NCI-H2196 (cell line): ENCODE measurements at regions not wholly inside any gene's neighbourhood (a gene's known extent, or its start where the extent isn't known, plus 50 kb on each side); places are given as distances from the start of the nearest gene placed in this dataset.
A peak's percentile ranks its signal among the peaks of the same experiment; 100 is the strongest.

Experiments
- DNase-seq: peaks from one replicate; lab custom pipeline; 2025; ENCODE audit not compliant: unreplicated experiment; lab: John Stamatoyannopoulos, UW

DNA sequence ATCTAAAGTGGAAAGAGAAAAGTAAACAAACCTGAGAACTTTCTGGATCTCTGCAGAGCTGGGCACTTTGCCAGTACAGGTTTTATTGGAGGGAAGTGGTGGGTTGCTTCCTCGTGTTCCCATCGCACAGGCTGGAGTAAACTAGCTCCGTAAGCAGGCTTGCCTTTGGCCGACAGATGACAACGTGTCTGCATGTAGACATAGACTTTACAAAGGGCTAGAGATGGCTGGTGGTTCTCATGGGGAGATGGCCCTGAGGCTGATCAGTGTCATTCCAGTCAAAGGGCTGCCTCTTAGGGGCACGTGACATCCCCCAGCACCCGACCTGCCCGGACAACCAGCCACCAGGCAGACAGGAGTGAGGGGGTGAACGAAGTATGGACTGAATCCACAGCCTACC lies 98.8 kb downstream of the YTHDF1 start:
- DNase-seq: peak; percentile 22

DNA sequence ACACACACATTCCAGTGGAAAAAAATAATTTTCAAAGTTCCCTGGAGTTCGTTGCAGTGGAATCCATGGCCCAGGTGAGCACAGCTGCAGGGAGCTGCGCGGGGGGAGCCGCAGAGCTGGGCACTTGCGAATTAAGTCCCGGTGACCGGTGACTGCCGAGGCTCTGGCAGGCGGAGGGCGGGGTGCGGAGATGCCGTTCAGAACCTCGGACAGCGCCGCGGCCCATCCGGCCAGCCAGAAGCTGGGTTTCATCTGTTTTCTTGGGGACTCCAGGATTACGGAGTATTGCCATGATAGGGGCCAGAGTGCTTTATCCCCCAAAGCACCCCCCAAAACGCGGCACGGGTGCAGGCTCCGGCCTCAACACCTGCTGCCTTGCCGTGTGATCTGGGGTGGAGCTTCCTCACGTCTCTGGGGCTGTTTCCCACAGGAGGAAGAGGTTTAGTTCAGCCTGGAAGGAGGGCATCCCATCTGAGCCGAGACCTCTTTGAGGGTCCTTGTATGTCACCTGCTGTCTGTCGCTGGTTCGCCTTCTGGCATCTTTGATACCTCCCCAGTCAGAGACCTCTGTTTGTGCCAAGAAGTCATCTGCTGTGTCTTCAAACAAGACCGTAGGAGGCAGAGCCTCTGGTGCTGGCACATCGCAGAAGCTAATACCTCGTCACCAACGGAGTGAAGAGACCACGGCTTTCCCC lies 99.4 kb downstream of the YTHDF1 start:
- DNase-seq: no peak

DNA sequence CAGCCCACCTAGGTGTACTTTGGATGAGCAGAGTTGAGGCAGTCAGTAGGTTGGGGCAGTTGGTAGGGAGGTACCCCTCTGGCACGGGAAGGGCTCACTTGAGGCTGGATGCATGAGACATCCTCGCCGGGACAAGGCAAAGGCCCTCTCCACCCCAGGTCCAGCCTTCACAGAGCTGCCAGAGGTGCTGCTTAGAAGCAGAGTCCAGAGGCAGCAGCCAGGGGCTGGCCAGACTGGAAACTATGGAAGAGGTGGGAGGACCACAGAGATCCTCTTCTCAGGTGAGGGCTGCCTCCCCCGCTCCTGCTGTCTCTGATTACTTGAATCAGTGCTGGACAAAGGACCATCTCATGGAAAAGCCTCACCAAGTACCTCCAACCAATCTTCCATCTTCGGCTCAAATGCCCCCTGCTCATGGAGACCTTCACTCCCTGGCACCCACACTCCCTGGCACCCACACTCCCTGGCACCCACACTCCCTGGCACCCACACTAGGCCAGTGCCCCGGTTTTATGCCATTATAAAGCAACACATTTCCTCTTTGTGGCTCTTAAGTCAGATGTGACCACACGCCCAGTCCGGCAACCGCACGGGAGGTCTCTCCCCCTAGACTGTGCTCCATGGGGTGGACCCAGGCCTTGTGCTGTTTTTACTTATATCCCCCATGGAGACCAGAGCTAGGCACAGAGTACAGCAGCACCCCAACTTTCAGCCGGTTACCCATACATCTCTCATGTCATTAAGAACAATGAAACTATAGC lies 100.1 kb downstream of the YTHDF1 start:
- DNase-seq: no peak

DNA sequence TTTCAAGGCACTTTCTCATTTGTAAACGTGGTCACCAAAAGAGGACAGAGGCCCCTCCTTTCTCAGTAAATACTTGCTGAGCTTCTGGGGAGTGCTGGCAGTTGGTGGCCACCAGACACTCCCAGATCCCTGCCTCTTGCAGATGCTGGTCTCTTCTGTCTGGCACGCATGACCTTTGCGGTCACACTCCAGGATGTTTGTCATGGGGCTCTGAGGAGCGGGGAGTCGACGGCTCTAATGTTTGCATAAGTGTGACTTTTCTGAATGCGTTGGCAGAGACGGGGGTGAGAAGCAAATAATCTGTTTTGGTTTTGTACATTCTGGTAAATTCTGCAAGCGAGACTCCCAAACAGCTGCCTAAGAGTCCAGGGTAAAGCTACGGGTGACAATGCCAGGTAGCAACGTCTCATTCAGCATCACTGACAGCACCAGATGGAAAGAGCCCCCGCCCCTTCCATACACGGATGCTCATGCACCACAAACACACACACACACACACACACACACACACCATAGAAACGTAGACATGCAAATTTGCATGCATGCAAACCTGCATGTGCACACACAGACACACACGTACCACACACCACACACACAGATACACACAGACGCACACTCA lies 101.1 kb downstream of the YTHDF1 start:
- peak; percentile 27 for DNase-seq

DNA sequence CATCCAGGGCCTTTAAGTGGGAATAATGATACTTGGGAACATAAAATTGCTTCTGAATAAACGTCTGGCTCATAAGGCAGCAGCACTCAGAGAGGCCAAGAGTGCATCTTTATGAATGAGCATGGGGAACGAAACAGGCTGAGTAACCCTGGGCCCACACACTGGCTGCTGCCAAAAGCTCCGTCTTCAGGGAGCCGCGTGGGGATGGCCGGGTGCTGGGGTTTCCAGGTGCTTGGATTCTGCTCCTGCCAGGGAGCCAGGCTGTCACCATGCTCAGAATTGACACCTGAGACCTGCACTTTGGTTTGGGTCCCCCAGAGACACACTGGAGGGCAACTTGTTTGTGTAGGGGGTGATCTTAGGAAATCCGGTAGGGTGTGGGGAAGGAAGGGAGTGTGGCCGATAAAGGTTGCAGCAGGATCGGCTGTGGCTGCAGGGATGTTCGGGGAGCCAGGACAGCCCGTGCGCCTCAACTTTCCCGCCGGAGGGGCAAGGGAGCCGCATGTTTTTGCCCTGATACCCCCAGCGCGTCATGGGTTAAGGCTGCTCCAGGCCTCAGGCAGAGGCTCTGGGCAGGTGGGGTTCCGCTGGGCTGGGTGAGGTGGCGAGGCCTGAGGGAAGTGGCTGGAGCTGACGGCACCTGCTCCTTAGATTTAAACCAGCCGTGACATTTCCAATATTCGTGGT lies 101.8 kb downstream of the YTHDF1 start:
- no peak for DNase-seq

DNA sequence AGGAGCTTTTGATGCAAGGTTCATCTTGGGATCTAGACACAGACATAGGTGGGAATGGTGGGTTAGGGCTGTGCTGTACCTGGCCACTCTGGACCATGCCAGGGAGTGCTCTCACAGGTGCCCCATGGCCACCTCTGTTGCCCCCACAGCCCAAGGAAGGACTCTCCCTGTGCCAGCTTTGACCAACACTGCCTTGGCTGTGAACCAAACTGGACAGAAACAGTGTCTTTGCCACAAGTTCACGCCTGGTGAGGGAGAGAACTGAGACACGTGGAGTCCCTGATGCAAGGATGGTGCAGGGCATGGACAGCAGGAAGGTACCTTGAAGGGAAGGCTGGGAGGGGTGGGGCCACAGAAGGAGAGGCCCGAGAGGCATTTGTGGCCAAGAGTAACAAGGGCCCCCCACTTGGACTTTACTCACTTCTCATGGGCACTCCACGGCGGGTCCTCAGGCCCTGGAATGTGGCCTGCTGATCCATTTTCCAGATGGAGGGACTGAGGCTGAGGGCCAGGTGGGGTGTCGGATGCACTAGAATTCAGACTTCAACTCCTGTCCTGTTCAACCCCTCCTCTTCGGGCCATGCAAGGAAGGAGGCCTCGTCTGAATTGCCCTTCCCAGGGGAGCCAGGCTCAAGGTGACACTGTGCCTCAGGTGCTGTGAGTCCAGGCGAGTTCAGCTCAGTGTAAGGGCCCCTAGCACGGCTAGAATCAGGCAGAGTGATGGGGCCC lies 103.3 kb downstream of the YTHDF1 start:
- no peak for DNase-seq

DNA sequence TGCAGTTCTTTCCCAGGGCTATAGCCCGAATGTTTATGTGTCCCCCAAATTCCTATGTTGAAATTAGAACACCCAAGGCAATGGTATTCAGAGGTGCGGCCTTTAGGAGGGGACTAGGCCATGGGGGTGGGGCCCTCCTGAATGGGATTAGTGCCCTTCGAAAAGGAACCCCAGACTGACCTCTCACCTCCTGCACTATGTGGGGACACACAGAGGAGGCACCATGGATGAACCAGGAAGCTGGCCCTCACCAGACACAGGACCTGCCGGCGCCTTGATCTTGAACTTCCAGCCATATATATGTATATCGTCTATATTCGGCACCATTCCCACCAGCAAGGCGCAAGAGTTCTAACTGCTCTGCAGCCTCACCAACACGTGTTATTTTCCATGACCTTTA lies 101.5 kb upstream of the BHLHE23 start:
- no peak for DNase-seq

DNA sequence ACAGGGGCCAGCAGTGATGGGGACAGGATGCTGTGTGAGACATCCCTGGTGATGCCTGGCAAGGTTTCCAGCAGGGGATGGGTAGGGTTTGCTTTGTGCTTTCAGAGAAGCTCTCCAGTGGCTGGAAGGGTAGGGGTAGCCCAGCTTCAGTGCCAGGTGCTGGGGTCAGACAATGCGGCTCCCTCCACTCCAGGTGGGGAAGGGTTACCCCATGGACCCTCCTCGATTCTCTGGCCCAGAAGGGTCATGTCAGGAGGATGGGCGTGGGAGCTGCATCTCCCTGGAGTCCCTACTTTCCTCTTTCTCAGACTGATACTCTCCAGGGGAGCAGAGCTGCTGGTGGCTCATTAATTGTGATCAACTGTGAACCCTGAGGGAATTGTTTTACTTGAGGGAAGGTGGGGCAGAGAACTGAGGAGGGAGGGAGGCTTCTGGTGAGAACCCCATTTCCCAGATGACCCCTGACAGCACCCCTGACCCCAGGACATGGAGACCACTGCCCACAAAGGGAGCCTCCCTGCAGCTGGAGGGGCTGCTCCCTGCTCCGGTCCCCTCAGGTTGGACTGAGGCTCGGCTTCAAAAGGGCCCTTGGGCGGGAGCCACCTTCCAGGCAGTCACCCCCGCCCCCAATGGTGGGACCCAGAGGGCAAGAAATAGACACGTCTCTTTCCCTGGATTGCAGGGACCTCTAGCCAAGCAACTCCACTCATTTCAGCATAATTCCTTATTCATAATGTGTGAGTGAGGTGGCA lies 100.9 kb upstream of the BHLHE23 start:
- DNase-seq: no peak

DNA sequence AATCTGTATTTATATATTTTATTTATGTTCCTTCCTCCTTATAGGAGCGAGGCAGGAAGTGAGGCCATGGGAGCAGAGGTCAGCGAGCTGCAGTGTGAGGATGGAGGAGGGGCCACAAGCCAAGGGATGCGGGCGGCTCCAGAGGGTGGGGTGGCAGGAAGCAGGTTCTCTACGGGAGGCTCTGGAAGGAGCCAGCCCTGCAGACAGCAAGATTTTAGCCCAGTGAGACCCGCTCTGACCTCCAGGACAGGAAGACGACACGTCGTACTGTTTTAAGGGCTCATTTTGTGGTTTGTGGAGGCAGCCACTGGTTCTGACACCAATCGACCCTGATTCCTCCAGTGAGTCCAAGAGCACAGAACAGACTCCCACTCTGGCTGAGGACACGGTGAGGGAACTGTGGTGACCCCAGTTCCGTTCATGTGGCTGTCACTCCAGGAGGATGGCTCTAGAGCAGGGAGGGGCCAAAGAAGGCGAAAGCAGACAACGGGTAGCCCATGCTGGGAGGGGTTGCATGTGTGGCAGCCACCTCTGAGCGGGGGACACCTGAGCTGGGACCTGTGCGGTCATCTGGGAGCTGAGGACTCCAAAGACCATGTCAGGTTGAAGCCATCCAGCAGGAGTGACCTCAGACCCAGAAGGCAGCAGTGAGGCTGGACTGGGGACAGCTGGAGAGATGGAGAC lies 100.1 kb upstream of the BHLHE23 start:
- DNase-seq: no peak

DNA sequence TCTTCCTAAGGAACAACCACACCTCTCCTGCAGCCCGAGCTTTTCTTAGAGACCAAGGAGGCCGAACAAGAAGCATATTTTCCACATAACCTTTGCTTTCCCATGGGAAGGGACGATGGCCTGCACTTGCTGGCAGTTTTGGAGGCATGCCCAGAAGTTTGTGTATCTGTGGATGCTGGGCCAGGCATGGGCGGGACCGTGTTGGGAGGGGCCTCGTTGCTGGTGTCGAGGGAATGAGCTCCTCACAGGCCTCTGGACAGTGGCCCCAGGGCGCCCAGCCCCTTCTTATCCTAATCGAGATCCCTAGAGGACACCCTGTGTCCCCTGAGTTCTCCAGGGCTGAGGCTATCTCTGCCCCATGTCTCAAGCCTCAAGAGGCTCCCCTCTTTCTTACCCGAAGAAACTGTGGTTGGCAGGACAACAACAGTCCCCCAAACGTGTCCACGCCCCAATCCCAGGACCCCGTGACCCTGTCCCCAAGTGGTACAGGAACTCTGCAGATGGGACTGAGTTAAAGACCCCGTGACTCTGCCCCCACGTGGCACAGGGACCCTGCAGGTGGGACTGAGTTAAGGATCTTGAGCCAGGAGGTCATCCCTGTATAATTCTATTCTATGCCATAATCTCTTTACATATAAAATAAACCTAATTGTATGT lies 99.5 kb upstream of the BHLHE23 start:
- DNase-seq: peak; percentile 90

DNA sequence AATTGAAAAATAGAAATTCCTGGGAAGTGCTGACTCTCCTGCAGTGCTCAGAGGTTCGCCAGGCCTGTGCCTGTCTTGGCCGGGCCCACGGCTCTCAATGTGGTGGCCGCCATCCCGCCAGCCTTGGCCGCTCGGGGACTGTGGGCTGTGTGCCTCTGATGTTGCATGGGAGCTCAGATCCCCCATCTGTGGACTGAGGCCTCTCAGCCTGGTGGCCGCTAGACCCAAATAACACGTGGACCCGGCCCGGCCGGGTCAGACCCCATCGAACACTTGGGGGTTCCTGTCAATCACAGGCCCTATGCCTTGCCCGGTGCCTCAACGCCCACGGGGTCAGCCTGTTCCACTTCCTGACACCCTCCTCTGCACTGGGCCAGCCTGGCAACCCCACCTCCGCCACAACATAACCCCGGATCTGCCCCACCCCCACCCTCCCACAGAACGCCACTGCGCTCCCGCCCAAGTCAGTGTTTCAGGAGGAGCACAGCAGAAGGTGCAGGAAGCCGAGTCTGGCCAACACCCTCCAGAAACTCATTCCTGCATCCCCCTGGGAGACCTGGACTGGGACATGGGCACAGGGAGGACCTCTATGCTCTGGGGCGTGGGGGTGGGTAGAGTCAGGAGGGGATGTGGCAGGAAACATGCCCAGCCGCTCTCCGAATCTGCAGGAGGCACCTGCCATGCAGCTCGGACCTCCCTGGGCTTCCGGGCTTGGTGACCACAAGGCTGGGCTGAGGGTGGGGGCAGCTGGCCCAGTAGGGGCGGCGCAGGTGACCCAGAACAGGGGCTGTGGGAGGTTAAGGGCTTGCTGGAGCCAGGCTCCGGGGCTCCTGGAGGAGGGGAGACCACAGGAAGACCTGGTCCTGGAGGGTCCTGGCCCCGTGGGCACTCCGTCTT lies 98.7 kb upstream of the BHLHE23 start:
- DNase-seq: no peak

DNA sequence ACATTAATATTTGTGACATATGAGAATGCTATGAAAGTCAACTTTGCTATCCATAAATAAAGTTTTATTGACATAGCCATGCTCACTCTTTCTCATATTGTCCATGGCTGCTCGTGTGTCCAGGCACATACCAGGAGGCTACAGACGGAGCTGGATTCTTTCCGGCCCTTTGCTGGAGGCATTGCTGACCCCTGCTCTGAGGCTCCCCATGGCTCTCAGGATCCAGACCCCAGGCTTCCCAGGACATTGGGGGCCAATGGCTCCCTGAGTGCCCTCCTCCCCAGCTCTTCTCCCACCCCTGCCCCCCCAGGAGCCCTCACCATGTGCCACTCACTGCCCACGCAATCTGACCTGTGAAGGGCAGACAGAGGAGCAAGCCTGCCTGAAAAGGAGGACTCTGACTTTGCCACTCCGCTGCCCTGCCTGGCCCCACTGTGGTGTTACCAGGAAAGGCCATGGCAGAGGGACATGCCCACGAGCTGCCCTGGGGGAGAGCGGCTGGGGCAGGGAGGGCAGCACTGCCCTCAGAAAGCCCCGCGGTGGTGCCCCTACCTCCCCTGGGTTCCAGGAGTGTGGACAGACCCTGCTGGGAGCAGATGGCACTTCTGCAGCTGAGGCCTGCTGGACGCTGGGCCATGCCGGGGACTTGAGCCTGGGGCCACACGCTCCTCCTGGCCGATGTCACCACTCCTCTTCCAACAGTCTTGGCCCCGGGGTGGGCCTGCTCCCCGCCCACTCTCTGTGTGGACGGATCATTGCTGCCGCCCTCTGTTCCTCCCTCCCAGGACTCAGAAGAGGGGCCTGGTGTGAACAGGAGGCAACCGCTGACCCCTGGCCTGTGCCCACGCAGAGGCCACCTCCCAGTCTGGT lies 97.8 kb upstream of the BHLHE23 start:
- DNase-seq: no peak

DNA sequence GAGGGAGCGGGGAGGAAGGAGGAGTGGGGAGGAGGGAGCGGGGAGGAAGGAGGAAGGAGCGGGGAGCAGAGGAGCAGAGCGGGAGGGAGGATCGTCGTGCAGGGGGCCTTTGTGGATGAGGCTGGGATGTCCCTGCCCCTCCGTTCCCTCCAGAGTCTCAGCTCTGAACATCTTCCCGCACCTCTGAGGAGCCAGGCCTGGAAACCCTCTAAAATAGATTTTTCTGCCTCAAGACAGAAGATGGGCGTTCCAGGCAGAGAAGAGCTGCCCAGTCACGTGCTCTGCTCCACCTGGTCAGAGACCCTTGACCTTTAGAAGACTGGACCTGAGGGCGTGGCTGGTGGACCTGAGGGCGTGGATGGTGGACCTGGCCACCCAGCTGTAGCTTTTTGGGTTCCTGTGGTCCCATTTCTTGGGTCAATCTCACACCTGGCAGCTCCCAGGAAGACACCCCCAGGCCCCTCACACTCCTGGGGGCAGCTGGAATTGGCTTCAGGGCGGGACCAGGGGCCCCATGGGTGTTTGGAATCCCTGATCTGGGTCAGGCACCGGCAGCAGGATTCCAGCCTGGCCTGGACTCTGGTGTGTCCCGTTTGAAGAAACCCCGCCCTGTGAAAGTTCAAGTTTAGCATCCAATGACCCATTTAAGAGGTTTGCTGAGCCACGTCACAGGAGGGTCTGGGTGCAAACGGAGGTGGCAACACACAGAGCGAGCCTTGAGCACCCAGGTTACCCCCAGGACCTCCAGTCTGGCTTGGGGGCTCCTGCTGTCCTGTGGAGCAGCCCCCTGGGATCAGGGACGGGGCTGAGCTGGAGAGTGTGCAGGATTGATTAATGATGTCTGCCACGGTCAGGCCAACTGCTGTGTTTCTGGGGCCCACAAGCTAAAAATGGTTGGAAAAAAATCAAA lies 96.9 kb upstream of the BHLHE23 start:
- no peak for DNase-seq

DNA sequence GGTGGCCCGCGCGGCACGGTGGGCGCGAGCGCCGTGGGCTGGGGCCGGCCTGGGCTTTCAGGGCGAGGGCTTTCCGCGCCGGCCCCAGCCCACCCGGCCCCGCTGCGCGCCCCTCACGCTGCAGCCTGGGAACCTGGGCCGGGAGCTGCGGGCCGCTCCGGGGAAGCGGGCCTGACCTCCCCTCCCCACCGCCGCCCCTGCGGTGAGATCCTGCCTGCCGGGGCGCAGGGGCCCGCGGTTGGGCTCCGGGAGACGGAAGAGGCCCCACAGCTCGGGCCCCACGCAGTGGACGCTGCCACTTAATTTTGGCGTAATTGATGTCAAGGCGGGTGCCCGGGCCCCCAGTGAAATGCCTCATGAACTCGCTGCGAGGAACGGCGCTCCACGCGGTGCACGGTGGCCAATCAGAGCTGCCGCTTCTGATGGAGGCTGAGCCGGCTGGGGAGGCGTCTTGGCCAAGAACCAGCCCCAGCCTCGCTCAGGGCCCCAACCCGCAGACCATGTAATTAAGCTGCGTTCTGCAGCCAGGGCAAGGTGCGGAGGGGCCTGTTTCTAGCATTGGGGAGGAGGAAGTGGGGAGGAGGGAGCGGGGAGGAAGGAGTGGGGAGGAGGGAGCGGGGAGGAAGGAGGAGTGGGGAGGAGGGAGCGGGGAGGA lies 96.1 kb upstream of the BHLHE23 start:
- peak; percentile 81 for DNase-seq

DNA sequence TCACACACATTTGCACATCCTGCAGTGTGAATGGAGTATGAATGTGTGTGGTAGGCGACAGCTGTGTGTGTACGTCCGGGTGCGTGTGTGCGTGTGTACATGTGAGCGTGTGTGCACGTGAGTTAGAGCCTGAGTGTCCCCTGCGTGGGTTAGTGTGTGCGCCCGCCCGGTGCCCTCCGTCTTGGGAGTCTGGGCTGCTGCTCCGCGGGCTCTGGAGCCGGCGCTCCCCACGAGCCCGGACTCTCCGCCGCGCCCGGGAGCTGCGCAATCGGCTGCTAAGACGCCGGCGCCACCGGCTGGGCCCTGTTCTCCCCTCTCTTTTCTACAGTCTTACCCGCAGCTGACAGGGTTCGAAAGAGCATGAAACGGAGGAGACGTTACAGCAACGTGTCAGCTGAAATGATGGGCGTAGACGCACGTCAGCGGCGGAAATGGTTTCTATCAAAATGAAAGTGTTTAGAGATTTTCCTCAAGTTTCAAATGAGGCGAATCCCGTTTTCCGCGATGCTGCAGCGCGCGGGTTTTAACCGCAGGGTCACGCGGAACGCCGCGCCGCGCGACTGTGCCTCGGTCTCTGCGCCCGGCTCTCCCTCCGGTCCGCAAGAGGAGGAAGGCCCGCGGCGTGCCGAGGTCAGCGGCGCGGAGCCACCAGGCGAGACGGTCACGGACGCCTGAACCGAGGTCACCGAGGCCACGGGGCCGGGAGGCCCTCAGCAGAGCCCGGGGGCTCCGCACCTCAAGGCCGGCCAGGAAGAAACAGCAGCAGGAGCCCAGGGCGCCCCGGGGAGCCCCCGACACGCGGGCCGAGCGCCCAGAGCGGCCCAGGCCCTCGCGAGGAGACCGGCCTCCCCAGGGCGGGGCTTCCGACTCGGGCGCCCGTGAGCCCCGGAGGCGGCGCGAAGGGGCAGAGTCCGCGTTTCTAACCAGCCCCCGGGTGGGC lies 95.3 kb upstream of the BHLHE23 start:
- DNase-seq: peak; percentile 57
